Activated T-helper 1 cell treated with anti-CD3 and anti-CD28 coated beads, Interleukin-12 subunit alpha, Interleukin-12 subunit beta, Interleukin-2, Interleukin-4 antibody, amounts not matched to agents 30 ng/mL and 10 ng/mL and 1 ng/mL, durations not matched to agents 14 hours and 24 hours and 36 hours (primary cell): ENCODE measurements at regions not wholly inside any gene's neighbourhood (a gene's known extent, or its start where the extent isn't known, plus 50 kb on each side); places are given as distances from the start of the nearest gene placed in this dataset.

Experiments
- DNase-seq: peaks from one replicate; pipeline ENCODE4 v3.0.0; 2021; ENCODE audit warnings: low spot score
- H3K27ac Mint-ChIP-seq: one replicate; pipeline ENCODE4 v1.8.0; 2021; ENCODE audit warnings: mild to moderate bottlenecking, mixed read lengths
- H3K27me3 Mint-ChIP-seq: one replicate; pipeline ENCODE4 v1.8.0; 2022; ENCODE audit warnings: mild to moderate bottlenecking, moderate library complexity, mixed read lengths; ENCODE audit not compliant: insufficient read depth
- H3K36me3 Mint-ChIP-seq: one replicate; pipeline ENCODE4 v1.8.0; 2021; ENCODE audit warnings: low read depth, mixed read lengths
- H3K4me1 Mint-ChIP-seq: one replicate; pipeline ENCODE4 v1.8.0; 2021; ENCODE audit warnings: low read depth, mixed read lengths
- H3K4me3 Mint-ChIP-seq: one replicate; pipeline ENCODE4 v1.8.0; 2021; ENCODE audit warnings: mild to moderate bottlenecking, moderate library complexity, mixed read lengths
- H3K9me3 Mint-ChIP-seq: one replicate; pipeline ENCODE4 v1.8.0; 2021; ENCODE audit warnings: mixed read lengths
- intact Hi-C: fragments of 100-400 bp; cut with micrococcal nuclease; formaldehyde crosslinking; loops from one replicate; pipeline ENCODE4 v1.15.1; 2024

DNA sequence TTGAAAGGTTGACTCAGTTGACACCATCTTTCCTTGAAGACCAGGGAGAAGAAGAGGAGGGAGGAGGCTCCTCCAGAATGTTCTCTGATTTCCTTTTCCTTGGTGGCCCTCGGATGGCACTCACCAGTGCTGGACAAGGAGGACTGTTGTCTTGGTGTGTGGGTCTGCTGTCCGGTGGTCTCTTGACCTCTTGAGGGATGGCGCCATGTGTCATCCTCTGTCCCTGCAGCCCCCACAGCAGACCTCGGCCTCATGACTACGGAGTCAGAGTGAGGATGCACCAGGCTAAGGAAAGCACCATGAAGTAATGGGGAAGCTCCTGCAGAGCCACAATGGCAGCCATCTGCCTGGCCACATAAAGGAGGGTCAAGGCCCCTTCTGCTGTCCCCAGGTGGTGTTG is 475.0 kb downstream of the GLRX3 start:
- peaks cover 7% of the 10 kb centered on the region for H3K9me3 Mint-ChIP-seq
- H3K36me3 Mint-ChIP-seq, result no peaks in the 10 kb centered on the region
- no peak for DNase-seq
- H3K4me1 Mint-ChIP-seq, result no peaks in the 10 kb centered on the region
- intact Hi-C loops, result no loop called here
- no peaks in the 10 kb centered on the region for H3K27me3 Mint-ChIP-seq
- H3K27ac Mint-ChIP-seq, result no peak overlapping the region
- no peak overlapping the region for H3K4me3 Mint-ChIP-seq

DNA sequence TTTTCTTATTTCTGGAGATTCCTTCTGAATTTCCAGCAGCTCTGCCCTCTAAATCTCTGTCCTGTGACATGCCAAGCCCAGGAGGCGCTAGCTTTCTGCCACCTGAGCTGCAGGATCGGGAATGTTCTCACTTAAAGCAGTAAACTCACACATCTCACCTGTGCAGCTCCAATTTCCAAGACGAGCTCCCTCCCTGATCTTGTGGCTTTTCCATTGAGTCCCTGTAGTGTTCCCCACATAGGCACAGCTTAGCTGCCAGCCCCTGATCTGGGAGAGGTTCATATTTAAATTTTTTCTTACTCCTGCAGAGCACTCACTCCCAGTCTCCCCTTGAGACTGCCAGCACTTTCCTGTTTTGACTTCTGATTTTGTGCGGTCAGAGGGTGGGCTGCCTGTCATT is 479.3 kb downstream of the GLRX3 start:
- Mint-ChIP-seq H3K4me1 (no peaks in the 10 kb centered on the region), H3K9me3 (peaks cover 7% of the 10 kb centered on the region), H3K4me3 (no peak overlapping the region), H3K36me3 (no peaks in the 10 kb centered on the region), H3K27me3 (no peaks in the 10 kb centered on the region), H3K27ac (no peak overlapping the region)
- DNase-seq, result no peak
- intact Hi-C loops, result no loop called here

DNA sequence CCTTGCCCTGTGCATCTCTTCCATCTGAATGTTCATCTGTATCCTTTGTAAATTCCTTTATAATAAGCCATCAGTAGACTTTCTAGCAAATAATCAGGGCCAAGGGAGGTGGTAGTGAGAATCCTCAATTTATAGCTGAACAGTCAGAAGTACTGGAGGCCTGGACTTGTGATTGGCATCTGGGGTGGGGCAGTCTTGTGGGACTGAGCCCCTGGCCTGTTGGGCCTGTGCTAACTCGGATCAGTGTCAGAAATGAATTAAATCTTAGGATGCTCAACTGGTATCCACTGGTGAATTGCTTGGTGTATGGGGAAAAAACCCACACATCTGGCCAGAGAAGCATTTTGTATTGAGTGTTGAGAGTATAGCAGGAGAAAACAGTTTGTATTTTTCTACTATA is 481.8 kb downstream of the GLRX3 start:
- Mint-ChIP-seq H3K36me3 (no peaks in the 10 kb centered on the region), H3K9me3 (peaks cover 7% of the 10 kb centered on the region), H3K27me3 (no peaks in the 10 kb centered on the region), H3K4me3 (no peak overlapping the region), H3K4me1 (no peaks in the 10 kb centered on the region), H3K27ac (no peak overlapping the region)
- intact Hi-C loops, result no loop called here
- DNase-seq, result no peak

DNA sequence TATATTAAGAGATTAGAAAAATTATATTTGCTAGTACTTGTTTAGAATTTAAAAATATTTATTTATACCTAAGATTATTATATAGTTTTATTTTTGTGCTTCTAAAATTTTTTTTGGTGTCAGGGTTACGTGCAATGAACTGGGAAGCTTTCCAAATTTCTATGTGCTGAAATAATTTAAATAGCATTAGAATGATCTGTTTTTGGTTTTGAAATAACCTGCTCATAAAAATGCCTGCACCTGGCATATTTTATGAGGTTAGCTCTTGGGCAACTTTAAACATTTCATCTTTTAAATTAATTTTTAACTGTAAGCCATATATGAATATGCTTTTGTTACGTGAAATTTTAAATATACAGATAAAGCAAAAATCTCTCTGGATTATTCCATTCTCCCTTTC is 482.5 kb downstream of the GLRX3 start:
- intact Hi-C loops, result no loop called here
- H3K9me3 Mint-ChIP-seq, result peaks cover under 1% of the 10 kb centered on the region
- no peaks in the 10 kb centered on the region for H3K27me3 Mint-ChIP-seq
- DNase-seq, result no peak
- H3K4me3 Mint-ChIP-seq, result no peak overlapping the region
- no peak overlapping the region for H3K27ac Mint-ChIP-seq
- no peaks in the 10 kb centered on the region for H3K36me3 Mint-ChIP-seq
- no peaks in the 10 kb centered on the region for H3K4me1 Mint-ChIP-seq

DNA sequence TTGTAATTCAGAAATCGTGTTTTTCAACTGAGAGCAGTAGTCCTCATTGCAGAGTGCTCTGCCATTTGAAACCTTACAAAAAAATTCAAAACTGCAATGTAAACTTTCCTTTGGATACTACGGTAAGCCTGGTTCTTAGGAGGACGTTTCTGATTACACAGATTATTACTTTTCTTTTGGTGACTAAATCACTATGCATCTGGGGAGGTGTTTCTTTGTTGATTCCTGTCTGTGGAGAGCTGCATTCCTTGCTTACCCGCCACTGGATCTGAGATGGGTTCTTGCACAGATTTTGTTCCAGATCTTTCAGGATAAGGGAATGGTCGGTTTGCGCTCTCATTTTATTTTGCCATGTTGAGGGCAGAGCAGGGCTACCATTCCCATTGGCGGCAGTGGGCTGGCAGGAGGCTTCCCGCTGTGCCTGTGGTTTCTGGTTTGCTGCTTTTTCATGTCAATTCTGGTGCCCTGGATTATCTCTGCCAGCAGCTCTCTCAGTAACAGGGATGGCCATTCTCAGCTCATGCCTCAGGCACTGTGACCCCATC is 485.1 kb downstream of the GLRX3 start:
- DNase-seq, result no peak
- intact Hi-C loops, result no loop called here
- Mint-ChIP-seq H3K4me3 (no peak overlapping the region), H3K36me3 (no peaks in the 10 kb centered on the region), H3K4me1 (no peaks in the 10 kb centered on the region), H3K27me3 (no peaks in the 10 kb centered on the region), H3K9me3 (peaks cover 4% of the 10 kb centered on the region), H3K27ac (no peak overlapping the region)

DNA sequence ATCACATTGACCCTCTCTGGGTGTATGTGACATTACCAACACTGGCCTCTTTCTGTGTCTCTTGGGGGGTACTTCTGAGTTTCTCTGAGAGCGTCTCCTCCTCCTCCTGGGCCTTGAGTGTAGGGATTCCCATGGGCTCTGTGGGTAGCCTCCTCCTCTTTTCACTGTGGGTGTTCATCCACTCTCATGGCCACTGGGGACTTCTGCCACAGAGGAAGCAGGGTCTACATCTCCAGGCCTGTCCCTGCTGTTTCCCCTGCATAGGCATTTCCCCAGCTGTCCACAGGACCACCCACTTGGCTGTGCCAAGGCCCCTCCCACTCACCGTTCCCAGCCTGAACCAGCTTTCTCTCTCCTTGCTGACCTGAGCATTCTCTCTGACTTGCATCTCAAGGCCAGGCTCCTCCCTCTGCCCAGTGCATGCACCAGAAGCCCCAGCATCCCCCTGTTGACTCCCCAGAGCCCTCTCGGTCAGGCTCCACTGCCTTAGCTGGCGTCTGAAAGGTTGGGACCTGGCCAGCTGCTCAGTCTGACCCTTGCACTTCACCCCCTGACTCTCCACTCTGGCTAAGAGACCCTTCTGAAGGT is 487.6 kb downstream of the GLRX3 start:
- H3K4me1 Mint-ChIP-seq, result no peaks in the 10 kb centered on the region
- H3K9me3 Mint-ChIP-seq, result peaks cover 4% of the 10 kb centered on the region
- intact Hi-C loops, result no loop called here
- no peak for DNase-seq
- no peak overlapping the region for H3K27ac Mint-ChIP-seq
- no peak overlapping the region for H3K4me3 Mint-ChIP-seq
- H3K36me3 Mint-ChIP-seq, result no peaks in the 10 kb centered on the region
- peaks cover 1% of the 10 kb centered on the region for H3K27me3 Mint-ChIP-seq

DNA sequence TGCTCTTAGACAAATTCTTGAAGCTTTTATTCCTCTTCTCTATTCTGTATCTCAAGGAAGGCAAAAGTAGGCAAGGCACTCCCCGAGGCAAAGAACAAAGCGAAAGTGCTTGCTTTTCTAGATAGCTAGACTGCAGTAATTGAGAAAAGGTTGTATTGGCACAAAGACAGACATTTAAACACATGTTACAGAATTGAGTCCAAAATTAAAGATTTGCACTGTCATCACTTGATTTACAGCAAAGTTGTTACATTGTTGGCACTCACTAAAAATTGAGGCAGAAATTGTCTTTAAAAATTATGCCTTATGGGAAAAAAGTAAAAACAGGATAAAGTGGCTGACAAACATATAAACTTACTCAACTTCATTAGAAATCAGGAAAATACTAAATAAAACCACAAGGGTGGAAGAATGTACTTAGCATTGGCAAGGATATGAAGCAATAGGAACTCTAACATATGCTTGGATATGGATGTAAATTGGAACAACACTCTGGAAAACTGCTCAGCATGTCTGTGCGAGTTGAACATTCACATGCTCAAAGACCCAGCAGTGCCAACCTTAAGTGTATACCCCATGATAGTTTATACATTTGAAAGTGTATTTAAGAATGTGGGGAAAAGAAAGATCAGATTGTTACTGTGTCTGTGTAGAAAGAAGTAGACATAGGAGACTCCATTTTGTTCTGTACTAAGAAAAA is 491.3 kb downstream of the GLRX3 start:
- intact Hi-C loops, result no loop called here
- Mint-ChIP-seq H3K27me3 (peaks cover 3% of the 10 kb centered on the region), H3K27ac (no peak overlapping the region), H3K36me3 (no peaks in the 10 kb centered on the region), H3K9me3 (peaks cover 4% of the 10 kb centered on the region), H3K4me1 (no peaks in the 10 kb centered on the region), H3K4me3 (no peak overlapping the region)
- DNase-seq, result no peak

DNA sequence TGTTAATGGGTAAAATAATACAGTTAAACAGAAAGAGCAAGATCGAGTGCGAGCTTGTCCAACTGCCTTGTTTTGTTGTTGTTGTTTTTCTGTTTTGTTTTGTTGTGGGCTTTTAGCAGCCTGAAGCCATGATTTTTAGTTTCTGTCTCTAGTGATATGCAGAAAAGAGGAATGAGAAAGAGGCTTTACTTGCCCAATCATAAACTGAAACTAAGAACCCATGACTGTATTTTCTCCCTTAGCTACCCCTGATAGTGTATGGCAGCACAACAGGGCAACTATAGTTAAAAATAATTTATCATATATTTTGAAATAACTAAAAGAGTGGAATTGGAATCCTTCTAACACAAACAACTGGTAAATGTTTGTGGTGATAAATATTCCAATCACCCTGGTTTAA is 493.9 kb downstream of the GLRX3 start:
- H3K27ac Mint-ChIP-seq, result no peak overlapping the region
- H3K27me3 Mint-ChIP-seq, result peaks cover 3% of the 10 kb centered on the region
- intact Hi-C loops, result no loop called here
- no peak for DNase-seq
- H3K36me3 Mint-ChIP-seq, result no peaks in the 10 kb centered on the region
- peaks cover 3% of the 10 kb centered on the region for H3K9me3 Mint-ChIP-seq
- no peak overlapping the region for H3K4me3 Mint-ChIP-seq
- no peaks in the 10 kb centered on the region for H3K4me1 Mint-ChIP-seq

DNA sequence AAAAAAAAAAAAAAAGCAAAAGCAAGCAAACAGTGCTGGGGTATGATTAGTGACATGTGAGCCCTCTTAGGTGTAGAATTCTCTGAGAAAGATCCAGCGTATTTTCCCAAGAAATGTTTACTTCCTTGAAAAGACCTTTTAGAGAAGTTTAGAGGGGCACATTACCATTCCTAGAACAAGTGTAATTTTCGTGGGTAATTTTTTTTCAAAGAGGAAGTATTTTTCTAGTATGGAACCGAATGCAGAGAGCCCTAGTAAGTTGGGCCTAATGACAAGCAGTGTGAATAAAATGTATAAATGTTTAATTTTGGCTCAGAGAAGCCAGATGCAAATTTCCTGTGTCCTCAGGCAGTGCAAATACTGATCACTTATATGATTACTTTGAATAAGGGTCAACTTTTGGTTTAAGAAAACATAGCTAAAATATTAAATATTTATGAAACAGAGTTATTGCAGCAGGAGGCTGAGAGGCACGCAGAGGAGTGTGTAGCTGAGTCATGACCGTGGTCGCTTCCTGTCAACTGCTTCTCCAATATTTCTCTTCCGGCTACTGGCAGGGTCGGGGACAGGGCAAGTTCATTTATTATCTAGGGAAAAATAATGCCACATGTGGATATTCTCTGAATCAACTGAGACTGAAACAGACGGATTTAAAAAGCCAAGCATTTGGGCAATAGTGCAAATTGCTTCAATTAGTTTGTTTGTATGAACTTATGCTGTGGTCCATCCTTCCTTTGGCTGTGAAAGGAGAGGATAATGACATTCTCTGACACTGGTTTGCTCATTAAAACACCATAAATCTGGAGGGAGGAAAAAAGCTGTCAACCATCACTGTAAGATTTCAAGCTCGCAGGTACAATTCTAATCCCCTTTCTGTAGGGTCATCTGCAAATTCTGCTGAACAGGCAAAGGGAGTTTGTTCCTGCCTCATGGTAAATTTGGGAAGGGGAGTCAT is 495.2 kb downstream of the GLRX3 start:
- Mint-ChIP-seq H3K4me1 (no peaks in the 10 kb centered on the region), H3K4me3 (no peak overlapping the region)

DNA sequence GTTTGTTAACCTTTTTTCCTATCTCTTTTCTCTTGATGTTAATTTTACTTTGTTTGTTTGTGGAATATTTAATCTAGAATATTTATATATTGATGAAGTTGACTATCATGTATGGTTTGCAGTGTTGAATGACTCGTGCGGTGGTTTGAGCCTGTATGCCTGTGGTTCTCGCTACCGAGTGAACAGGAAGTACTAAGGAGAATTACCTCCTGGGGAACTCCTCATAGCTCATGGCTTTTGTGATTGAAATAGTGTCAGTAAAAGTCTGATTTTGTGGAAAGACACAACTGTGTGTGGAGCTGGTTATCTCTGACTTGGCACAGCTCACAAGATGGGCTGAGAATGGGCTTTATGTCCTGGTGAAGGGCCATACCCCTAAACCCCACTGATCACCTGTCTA is 498.6 kb downstream of the GLRX3 start:
- H3K4me1 Mint-ChIP-seq, result no peaks in the 10 kb centered on the region
- peaks cover 16% of the 10 kb centered on the region for H3K27me3 Mint-ChIP-seq
- DNase-seq, result no peak
- no peak overlapping the region for H3K4me3 Mint-ChIP-seq
- intact Hi-C loops, result no loop called here
- H3K27ac Mint-ChIP-seq, result no peak overlapping the region
- peaks cover 3% of the 10 kb centered on the region for H3K9me3 Mint-ChIP-seq
- no peaks in the 10 kb centered on the region for H3K36me3 Mint-ChIP-seq

More for the DNA sequence above, 495.2 kb downstream of the GLRX3 start:
- H3K36me3 Mint-ChIP-seq, result no peaks in the 10 kb centered on the region
- peaks cover 14% of the 10 kb centered on the region for H3K27me3 Mint-ChIP-seq
- no peak for DNase-seq
- peaks cover 3% of the 10 kb centered on the region for H3K9me3 Mint-ChIP-seq
- intact Hi-C loops, result no loop called here
- no peak overlapping the region for H3K27ac Mint-ChIP-seq

DNA sequence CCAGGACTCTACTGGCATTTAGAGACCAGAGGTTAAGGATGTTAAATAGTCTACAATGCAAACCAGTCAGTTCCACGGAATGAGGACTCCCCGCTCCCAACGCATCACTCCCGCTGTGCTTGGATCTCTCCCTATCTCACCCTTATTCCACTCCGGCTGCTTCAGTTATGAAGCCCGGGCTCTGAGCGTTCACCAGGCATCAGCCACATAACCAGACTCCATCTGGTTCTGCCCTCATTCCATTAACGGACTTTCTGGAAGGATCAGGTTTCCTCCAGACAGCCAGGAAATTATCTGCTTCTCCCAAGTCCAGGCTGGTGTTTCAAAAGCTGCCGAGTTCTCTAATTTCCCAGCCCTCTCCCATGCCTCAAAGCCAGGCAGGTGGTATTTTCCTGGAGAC is 499.3 kb downstream of the GLRX3 start:
- Mint-ChIP-seq H3K4me1 (no peaks in the 10 kb centered on the region), H3K36me3 (no peaks in the 10 kb centered on the region), H3K4me3 (no peak overlapping the region), H3K27ac (no peak overlapping the region), H3K9me3 (peaks cover 3% of the 10 kb centered on the region), H3K27me3 (peaks cover 16% of the 10 kb centered on the region)
- DNase-seq, result no peak
- intact Hi-C loops, result no loop called here

DNA sequence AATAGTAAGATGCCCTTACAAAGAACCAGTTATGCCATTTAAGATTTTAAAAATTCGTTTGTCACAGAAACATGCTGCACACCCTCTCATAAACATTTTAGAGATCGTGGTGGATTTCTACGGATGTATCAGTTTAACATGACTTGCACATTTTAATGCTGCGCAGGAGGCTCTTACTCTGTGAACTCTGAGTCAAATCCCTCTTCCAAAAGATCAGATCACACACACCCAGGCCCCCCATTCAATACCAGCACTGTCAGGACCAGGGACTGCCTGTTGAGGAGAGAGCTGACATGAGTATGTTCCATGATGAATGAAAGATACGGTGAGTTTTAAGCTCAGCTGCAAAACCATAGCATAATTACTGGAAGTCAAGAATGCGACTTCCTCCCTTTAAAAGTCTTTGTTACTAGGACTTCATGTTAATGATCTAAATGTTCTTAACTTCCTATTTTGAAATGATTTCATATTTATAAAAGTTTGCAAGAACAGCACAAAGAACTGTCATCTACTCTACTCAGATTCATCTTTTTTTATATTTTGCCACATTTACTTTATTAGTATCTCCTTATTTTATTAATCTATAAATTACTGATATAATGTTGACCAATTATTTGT is 500.2 kb downstream of the GLRX3 start:
- no peaks in the 10 kb centered on the region for H3K4me1 Mint-ChIP-seq
- no peaks in the 10 kb centered on the region for H3K36me3 Mint-ChIP-seq
- DNase-seq, result no peak
- peaks cover 14% of the 10 kb centered on the region for H3K27me3 Mint-ChIP-seq
- intact Hi-C loops, result no loop called here
- no peak overlapping the region for H3K4me3 Mint-ChIP-seq
- no peak overlapping the region for H3K27ac Mint-ChIP-seq
- peaks cover 3% of the 10 kb centered on the region for H3K9me3 Mint-ChIP-seq
